Caki2 (cell line): ENCODE measurements at regions not wholly inside any gene's neighbourhood (a gene's known extent, or its start where the extent isn't known, plus 50 kb on each side); places are given as distances from the start of the nearest gene placed in this dataset.
"Not testable (repeated sequence)": the region's sequence is repeated elsewhere in the genome, so short reads cannot be mapped to it uniquely, and the experiment has no call there.

ENCODE experiments used
- DNase-seq: peaks from one replicate; pipeline ENCODE4 v3.0.0-alpha.2; 2015; ENCODE audit warnings: low read depth
- in situ Hi-C: cut with HindIII; loops from 2 replicates; pipeline ENCODE4 v1.10.0; 2016; ENCODE audit warnings: low sequenced_read_pairs, low pct_unique_long_range_greater_than_20kb, mixed read lengths

GRCh38 chr1:161417536-161417935 lies 49.9 kb upstream of the CFAP126 start:
- in situ Hi-C loops, DNase-seq: not testable (repeated sequence)
